Erythroblast (primary cell): ENCODE measurements at regions not wholly inside any gene's neighbourhood (a gene's known extent, or its start where the extent isn't known, plus 50 kb on each side); places are given as distances from the start of the nearest gene placed in this dataset.

Source experiments
- GATA1 ChIP-seq: IDR thresholded peaks from 2 replicates; pipeline ENCODE4 v1.6.1; 2011; ENCODE audit warnings: low read depth, mild to moderate bottlenecking, control low read depth, low read length, moderate library complexity
- POLR2A ChIP-seq: IDR thresholded peaks from 2 replicates; pipeline ENCODE4 v1.6.1; 2011; ENCODE audit warnings: mild to moderate bottlenecking, low read length

DNA sequence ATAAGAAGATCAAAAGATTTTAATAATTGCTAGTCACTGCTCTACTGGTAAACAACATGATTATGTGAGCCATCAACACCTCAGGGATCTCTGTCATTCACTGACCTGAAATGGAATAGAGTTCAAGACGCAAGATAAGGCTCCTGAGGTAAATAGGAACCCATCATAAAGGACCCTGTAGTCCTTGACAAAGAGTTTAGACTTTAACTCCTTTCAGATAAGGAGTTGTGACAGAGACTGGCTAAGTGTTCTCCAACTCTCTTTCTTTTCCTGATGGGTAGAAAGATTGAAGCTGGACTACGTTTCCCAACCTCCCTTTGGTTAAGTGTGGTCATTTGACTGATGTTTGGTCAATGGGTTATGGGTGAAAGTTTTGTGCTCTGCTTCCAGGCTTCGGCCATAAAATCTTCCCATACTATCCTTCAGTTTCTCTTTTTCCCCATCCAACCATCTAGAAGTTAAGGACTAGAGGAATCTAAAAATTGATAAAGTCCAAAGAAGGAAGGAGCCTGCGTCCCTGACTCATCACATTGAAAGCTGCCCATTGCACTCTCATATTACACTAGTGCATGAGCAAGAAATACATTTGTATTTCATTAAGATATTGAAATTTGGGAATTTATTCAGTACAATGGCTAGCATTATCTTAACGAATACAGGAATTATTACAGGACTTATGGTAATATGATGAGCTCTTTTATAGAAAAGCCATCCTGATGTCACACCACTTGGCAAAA lies 293.7 kb upstream of the ACVR2A start:
- TF ChIP-seq POLR2A (no peak), GATA1 (no peak)
